ENCODE measurements at regions not wholly inside any gene's neighbourhood (a gene's known extent, or its start where the extent isn't known, plus 50 kb on each side); places are given as distances from the start of the nearest gene placed in this dataset.

- Mint-ChIP-seq H3K27ac (no peak overlapping the region), H3K36me3 (no peaks in the 10 kb centered on the region), H3K4me1 (peaks cover 9% of the 10 kb centered on the region), H3K4me3 (no peak overlapping the region), H3K27me3 (ENCODE audit: low read depth in 3 of 3) (no peaks in the 10 kb centered on the region), H3K9me3 (peaks cover 0 to 2% (median 0%) of the 10 kb centered on the region in 7 donors)
- Histone ChIP-seq H3K36me3 (replicated peaks in 1 of 2; ENCODE audit: control insufficient read depth in 1 of 2, insufficient read depth in 2 of 2, low read length in 2 of 2) (no peaks in the 10 kb centered on the region), H3K27ac (ENCODE audit: low read depth in 1 of 2, low read length in 2 of 2) (no peak overlapping the region), H4K20me1 (ENCODE audit: insufficient read depth, low read length) (no peaks in the 10 kb centered on the region), H3K4me1 (ENCODE audit: control insufficient read depth in 1 of 2, insufficient read depth in 2 of 2, low read length in 2 of 2) (peaks cover 0 to 8% of the 10 kb centered on the region in 2 donors), H3K9ac (ENCODE audit: insufficient read depth, low read length, poor library complexity, severe bottlenecking) (no peak overlapping the region), H3K27me3 (ENCODE audit: control insufficient read depth in 2 of 2, insufficient read depth in 2 of 2, low read length in 2 of 2) (no peaks in the 10 kb centered on the region), H3K79me2 (ENCODE audit: insufficient read depth, low read length) (no peaks in the 10 kb centered on the region), H3K4me3 (replicated peaks in 1 of 3; ENCODE audit: low read depth in 2 of 3, low read length in 3 of 3) (no peak overlapping the region), H3K4me2 (replicated peaks; ENCODE audit: extremely low read depth, low read length, poor library complexity, severe bottlenecking) (no peak overlapping the region), H2AFZ (ENCODE audit: insufficient read depth, low read depth, low read length, poor library complexity, severe bottlenecking) (no peak overlapping the region), H3K9me3 (replicated peaks in 1 of 2; ENCODE audit: control insufficient read depth in 1 of 2, insufficient read depth in 1 of 2, low read length in 2 of 2) (no peaks in the 10 kb centered on the region)
- WGBS (ENCODE audit: insufficient coverage), result no CpG with 5 or more reads among the region's 1 CpG
- no peak for TF ChIP-seq CTCF (IDR thresholded peaks at IDR 0.05)
- intact Hi-C loops (cut with micrococcal nuclease), result no loop called here
- DNase-seq, result no peak
These were observed 180.4 kb downstream of the SUCNR1 start for GRCh38 chr3:152053866-152054265.

GRCh38 chr3:152054315-152054714, 180.9 kb downstream of the SUCNR1 start:
- H3K36me3 ChIP-seq (replicated peaks in 1 of 2; ENCODE audit: control insufficient read depth in 1 of 2, insufficient read depth in 2 of 2, low read length in 2 of 2), result no peaks in the 10 kb centered on the region
- no peak overlapping the region for H3K4me3 Mint-ChIP-seq
- no peak overlapping the region for H2AFZ ChIP-seq (ENCODE audit: insufficient read depth, low read depth, low read length, poor library complexity, severe bottlenecking)
- H3K9me3 Mint-ChIP-seq, result peaks cover 0 to 2% (median 0%) of the 10 kb centered on the region in 7 donors
- H4K20me1 ChIP-seq (ENCODE audit: insufficient read depth, low read length), result no peaks in the 10 kb centered on the region
- H3K4me1 ChIP-seq (ENCODE audit: control insufficient read depth in 1 of 2, insufficient read depth in 2 of 2, low read length in 2 of 2), result peaks cover 0 to 4% of the 10 kb centered on the region in 2 donors
- H3K9ac ChIP-seq (ENCODE audit: insufficient read depth, low read length, poor library complexity, severe bottlenecking), result no peak overlapping the region
- H3K27ac ChIP-seq (ENCODE audit: low read depth in 1 of 2, low read length in 2 of 2), result no peak overlapping the region
- TF ChIP-seq CTCF (IDR thresholded peaks at IDR 0.05), result no peak
- DNase-seq, result no peak
- no peaks in the 10 kb centered on the region for H3K79me2 ChIP-seq (ENCODE audit: insufficient read depth, low read length)
- no peak overlapping the region for H3K4me2 ChIP-seq (replicated peaks; ENCODE audit: extremely low read depth, low read length, poor library complexity, severe bottlenecking)
- no peaks in the 10 kb centered on the region for H3K27me3 ChIP-seq (ENCODE audit: control insufficient read depth in 2 of 2, insufficient read depth in 2 of 2, low read length in 2 of 2)
- 20% methylated on average over 1 of the region's 3 CpGs for WGBS (ENCODE audit: insufficient coverage)
- no peak overlapping the region for H3K27ac Mint-ChIP-seq
- H3K36me3 Mint-ChIP-seq, result no peaks in the 10 kb centered on the region
- no peaks in the 10 kb centered on the region for H3K9me3 ChIP-seq (replicated peaks in 1 of 2; ENCODE audit: control insufficient read depth in 1 of 2, insufficient read depth in 1 of 2, low read length in 2 of 2)
- peaks cover 4% of the 10 kb centered on the region for H3K4me1 Mint-ChIP-seq
- no peaks in the 10 kb centered on the region for H3K27me3 Mint-ChIP-seq (ENCODE audit: low read depth in 3 of 3)
- no peak overlapping the region for H3K4me3 ChIP-seq (replicated peaks in 1 of 3; ENCODE audit: low read depth in 2 of 3, low read length in 3 of 3)
- intact Hi-C loops (cut with micrococcal nuclease), result no loop called here

All from CD14-positive monocyte (primary cell).